ENCODE measurements at regions not wholly inside any gene's neighbourhood (a gene's known extent, or its start where the extent isn't known, plus 50 kb on each side); places are given as distances from the start of the nearest gene placed in this dataset.
"Not testable (repeated sequence)": the region's sequence is repeated elsewhere in the genome, so short reads cannot be mapped to it uniquely, and the experiment has no call there.

DNA sequence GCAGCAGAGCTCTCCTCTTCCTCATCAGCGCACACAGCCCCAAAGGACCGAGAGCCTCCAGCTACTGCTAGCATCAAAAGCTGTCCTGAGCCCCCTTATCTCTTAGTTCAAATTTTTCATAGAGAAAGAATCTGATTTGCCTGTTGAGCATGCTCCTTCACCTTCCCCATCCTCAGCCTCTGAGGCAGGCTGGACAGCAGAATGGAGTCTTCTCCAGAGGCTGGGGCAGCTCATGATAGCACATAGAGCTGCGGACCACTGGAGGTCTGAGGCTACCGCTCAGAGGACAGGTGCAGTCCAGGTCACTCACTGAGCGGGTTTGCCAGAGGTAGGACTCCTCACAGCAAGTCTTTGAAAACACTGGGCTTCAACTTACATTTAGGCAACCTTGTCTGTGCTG lies 72.8 kb upstream of the GRB10 start:
- DNase-seq (ENCODE audit: low read depth): no peak

DNA sequence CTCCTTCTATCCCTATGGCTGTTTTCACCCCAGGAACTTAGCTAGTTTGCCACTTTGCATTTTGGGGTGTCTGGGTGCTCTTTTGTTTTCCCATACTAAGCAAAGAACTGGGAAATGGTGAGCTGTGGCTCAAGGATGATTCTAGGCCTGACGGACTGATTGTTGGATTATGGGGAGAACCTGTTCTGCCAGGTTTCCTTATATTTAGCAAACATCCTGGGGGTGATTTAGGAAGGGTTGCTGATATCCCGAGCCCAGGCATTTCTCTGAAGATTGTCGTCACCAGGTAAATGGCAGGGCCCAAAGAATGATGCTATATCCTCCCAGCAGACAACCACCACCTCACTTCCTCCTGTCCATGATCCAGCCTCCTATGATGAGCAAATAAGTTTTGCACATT lies 72.1 kb upstream of the GRB10 start:
- no peak for DNase-seq (ENCODE audit: low read depth)

GRCh38 chr7:50854247-50854646 lies 71.6 kb upstream of the GRB10 start:
- DNase-seq (ENCODE audit: low read depth): no peak

DNA sequence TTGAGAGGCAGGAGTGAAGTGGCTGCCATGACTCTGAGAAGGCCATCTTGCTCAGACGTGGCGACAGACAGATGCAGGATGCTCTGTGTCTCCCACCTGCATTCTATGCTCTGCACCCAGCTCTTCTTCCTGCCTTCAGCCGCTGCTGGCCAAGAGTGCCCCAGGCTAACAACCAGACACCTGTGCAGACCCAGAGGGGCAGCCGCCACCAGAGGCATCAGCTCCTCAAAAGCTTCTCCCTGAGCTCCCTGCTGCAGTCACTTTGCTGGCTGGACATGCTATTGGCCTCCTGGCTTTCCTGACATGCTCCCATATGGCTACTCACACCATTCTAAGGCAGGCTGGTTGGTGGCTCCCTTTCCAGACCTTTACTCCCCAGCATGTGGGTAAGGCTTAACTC lies 70.6 kb upstream of the GRB10 start:
- DNase-seq (ENCODE audit: low read depth): no peak

DNA sequence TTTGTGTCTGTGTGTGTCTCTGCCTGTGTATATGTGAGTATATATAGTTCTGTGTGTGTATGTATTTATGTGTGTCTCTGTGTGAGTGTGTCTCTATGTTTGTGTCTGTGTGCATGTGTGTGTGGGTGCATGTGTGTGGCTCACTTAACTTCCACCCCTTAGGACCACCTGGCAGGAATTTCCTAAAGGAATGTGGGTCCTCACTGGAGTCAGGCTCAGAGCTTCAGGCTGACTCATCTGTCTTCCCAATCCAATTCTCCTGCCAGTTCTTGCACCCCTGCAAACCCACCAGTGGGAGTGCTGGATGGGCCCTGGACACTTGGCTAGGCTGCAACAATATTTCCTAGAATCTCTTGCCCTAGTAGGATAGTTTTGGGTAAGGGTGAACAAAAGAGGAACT lies 70.2 kb upstream of the GRB10 start:
- DNase-seq (ENCODE audit: low read depth): no peak

DNA sequence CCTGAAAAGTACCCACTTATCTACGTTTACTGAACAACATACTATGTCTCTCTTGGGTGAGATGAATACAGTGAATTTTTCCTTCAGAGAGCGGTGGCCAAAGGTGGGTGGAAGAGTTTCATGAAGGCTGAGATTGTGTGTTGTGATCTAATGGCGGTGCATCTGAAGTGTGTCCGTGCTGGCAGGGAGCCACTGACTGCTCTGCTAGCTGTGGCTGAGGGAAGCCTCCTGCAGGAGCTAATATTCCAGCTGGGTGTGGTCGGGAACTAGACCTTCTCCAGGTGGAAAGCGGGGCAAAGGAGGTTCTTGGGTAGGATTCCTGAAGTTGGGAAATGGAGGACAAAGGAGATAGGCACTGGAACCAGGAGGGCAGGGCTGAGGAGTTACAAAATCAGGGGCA lies 69.2 kb upstream of the GRB10 start:
- no peak for DNase-seq (ENCODE audit: low read depth)

GRCh38 chr7:50851451-50851850 lies 68.8 kb upstream of the GRB10 start:
- no peak for DNase-seq (ENCODE audit: low read depth)

DNA sequence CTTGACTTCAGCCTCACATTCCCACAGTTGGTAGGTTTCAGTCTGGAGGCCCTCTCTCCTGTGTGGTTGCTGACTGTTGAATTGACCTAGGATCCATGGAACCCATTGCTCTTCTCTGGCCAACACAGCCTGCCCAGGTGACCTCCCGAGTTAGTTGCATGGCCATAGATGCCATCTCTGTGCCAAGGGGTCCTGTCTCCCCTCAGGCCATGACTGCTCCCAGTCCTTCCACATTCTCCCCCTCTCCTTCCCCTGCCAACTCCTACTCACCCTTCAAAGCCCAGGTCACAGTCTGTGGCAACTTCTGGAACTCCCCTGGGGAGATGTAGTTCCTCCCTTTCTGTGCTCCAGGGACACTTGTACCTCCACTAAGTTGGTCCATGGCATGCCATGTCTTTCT lies 67.3 kb upstream of the GRB10 start:
- DNase-seq (ENCODE audit: low read depth): no peak

GRCh38 chr7:50848203-50848602 lies 65.5 kb upstream of the GRB10 start:
- DNase-seq (ENCODE audit: low read depth): no peak

- not testable (repeated sequence) for DNase-seq (ENCODE audit: low read depth)
These were observed 62.2 kb upstream of the GRB10 start for GRCh38 chr7:50844861-50845260.

- DNase-seq (ENCODE audit: low read depth): no peak
These were observed 59.3 kb upstream of the GRB10 start for GRCh38 chr7:50842041-50842440.

DNA sequence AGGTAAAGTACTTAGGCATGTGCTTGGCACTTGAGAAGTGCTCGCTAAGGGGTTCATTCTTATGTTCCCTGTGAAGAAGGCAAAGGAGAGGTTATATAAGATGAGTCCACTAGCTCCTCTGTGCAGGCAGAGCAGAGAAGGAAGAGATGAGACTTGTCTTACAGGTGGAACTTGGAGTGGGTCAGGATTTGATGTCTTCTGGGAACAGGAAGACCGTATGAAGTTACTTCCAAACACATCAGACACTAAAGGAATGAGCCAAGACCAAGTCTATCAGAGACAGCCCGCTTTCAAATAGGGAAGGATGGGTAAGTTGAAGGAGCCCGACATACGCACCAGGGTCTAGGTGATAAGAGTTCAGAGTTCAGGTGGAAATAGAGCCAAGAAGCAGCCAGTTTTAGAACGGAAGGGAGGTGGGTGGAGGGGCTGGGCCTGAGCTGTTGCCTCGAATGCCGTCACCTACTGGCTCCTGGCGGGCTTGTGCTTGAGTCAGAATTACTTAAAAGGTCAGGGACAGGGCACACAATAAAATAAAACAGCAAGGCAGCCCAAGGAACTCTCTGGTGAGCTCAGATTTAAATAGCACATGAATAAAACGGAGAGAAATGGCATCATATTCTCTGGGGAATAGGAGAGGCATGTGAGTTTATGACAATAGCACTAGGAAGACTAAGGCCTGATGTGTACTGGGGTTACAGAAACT lies 56.1 kb upstream of the GRB10 start:
- DNase-seq (ENCODE audit: low read depth): no peak

GRCh38 chr7:50837965-50838364 lies 55.3 kb upstream of the GRB10 start:
- DNase-seq (ENCODE audit: low read depth): no peak

DNA sequence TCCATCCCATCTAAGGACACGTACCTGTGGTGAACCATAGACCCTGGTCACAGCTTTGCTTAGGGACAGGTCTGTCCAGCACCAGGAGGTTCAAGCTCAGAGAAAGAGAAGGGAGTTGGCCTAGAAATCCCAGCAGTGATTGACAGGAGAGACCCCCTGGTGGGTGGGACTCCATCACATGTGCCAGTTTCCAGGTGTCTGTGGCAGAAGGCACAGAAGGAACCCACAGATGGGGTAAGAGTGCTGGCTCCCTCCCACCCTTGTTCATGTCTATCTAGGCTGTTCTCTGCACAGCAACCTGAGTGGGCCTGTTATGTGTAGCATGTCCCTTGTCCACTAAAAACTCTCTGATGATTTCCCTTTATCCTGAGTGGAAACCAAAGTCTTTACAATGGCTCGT lies 54.0 kb upstream of the GRB10 start:
- DNase-seq (ENCODE audit: low read depth): no peak

GRCh38 chr7:50835156-50835555 lies 52.5 kb upstream of the GRB10 start:
- DNase-seq (ENCODE audit: low read depth): no peak

DNA sequence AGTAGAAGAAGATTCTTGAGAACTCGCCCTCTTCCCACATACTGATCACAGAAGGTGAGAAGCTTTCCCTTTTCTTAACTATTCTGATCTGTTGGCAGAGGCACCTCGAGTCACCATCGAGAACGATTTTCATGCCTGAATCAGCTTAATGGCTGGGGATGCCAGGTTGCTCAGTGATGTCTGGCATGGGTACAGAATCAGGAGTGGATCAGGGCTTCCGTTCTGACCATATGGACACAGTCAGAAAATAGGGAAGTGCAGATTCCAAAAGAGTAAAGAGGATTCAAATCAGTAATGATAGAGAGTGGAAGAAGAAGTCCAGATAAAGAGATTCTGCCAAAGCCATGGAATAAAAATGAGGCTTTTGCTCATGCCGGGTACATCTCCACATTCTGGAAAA lies 52.0 kb upstream of the GRB10 start:
- DNase-seq (ENCODE audit: low read depth): no peak

DNA sequence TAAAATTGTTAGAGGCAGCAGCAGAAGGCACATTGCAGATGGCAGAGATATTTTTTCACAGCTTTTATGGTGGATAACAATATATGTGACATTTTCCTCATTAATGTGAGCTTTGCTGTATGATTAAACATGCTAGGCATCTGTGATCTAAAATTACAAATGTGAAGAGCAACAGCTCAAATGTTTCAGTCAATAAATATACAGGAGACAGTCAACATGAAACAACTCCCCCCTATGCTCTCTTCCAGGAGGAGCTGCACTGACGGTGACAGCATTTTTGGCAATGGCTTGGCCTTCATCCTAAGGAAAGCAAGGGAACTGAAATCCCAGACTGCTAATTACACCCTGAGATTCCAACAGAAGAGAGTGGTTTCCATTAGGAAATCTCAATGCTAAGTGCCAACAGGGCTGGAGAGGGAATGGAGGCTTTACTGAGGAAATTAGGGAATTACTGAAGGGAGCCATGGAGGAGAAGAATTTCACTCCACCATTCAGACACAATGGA lies 51.4 kb upstream of the GRB10 start:
- DNase-seq (ENCODE audit: low read depth): no peak

DNA sequence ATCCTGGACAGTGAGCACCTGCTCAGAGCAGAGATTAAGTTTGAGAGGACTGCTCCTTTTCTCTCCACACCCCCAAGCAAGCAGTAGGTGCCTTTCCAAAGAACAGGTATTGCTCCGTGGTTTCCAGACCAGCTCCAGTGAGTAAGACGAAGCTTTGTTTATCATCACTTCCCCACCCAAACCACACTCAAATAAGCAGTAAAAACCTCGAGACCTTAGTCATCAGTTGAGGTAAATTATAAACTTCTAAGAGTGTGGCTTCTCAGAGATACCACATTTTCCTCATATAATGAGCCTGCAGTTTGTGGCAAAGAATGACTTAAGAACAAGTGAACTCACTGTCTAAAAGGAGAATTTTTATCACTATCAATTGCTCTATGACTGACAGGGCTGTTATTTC lies 50.0 kb upstream of the GRB10 start:
- DNase-seq (ENCODE audit: low read depth): no peak

Measured in stimulated activated CD4-positive, alpha-beta T cell treated with anti-CD3 and anti-CD28 coated beads, Interleukin-2, amount 100 ng/mL, for 4 hours (primary cell).